Iris pigment epithelial cell (primary cell): ENCODE measurements at regions not wholly inside any gene's neighbourhood (a gene's known extent, or its start where the extent isn't known, plus 50 kb on each side); places are given as distances from the start of the nearest gene placed in this dataset.

Experiments used
- DNase-seq: peaks from one replicate; pipeline ENCODE4 v3.0.0-alpha.2; 2011; ENCODE audit warnings: low read depth

GRCh38 chr16:66315210-66315825 lies 51.2 kb upstream of the CDH5 start:
- DNase-seq, result peak; percentile 69

GRCh38 chr16:66311306-66311705 lies 55.2 kb upstream of the CDH5 start:
- no peak for DNase-seq

GRCh38 chr16:66309215-66309807 lies 57.2 kb upstream of the CDH5 start:
- DNase-seq, result no peak

GRCh38 chr16:66308096-66308495 lies 58.4 kb upstream of the CDH5 start:
- no peak for DNase-seq

- no peak for DNase-seq
Observed at GRCh38 chr16:66306366-66307150, 59.9 kb upstream of the CDH5 start.

GRCh38 chr16:66304961-66305360 lies 61.5 kb upstream of the CDH5 start:
- DNase-seq, result no peak

GRCh38 chr16:66304151-66304550 lies 62.3 kb upstream of the CDH5 start:
- no peak for DNase-seq

- DNase-seq, result no peak
Observed at GRCh38 chr16:66300501-66300900, 66.0 kb upstream of the CDH5 start.

GRCh38 chr16:66300037-66300436 lies 66.5 kb upstream of the CDH5 start:
- no peak for DNase-seq

- DNase-seq, result no peak
Observed at GRCh38 chr16:66299349-66299748, 67.1 kb upstream of the CDH5 start.

GRCh38 chr16:66298571-66299120 lies 67.8 kb upstream of the CDH5 start:
- no peak for DNase-seq

GRCh38 chr16:66298006-66298405 lies 68.5 kb upstream of the CDH5 start:
- no peak for DNase-seq

- DNase-seq, result no peak
Observed at GRCh38 chr16:66296591-66296990, 69.9 kb upstream of the CDH5 start.

GRCh38 chr16:66295761-66296546 lies 70.5 kb upstream of the CDH5 start:
- no peak for DNase-seq

- no peak for DNase-seq
Observed at GRCh38 chr16:66295213-66295612, 71.3 kb upstream of the CDH5 start.

GRCh38 chr16:66294507-66294906 lies 72.0 kb upstream of the CDH5 start:
- DNase-seq, result no peak

- no peak for DNase-seq
Observed at GRCh38 chr16:66293932-66294331, 72.6 kb upstream of the CDH5 start.

- no peak for DNase-seq
Observed at GRCh38 chr16:66293207-66293735, 73.2 kb upstream of the CDH5 start.

- DNase-seq, result no peak
Observed at GRCh38 chr16:66292241-66292935, 74.1 kb upstream of the CDH5 start.

- no peak for DNase-seq
Observed at GRCh38 chr16:66291833-66292232, 74.7 kb upstream of the CDH5 start.

GRCh38 chr16:66290431-66290830 lies 76.1 kb upstream of the CDH5 start:
- DNase-seq, result no peak
